ENCODE measurements at regions not wholly inside any gene's neighbourhood (a gene's known extent, or its start where the extent isn't known, plus 50 kb on each side); places are given as distances from the start of the nearest gene placed in this dataset.

GRCh38 chr10:4012848-4013247 is 227.8 kb upstream of the KLF6 start:
- CTCF ChIA-PET, result no interaction called here
- peaks cover 5% of the 10 kb centered on the region for H3K4me1 Mint-ChIP-seq
- H3K9me3 Mint-ChIP-seq, result no peaks in the 10 kb centered on the region
- H3K27me3 Mint-ChIP-seq, result no peaks in the 10 kb centered on the region
- H3K36me3 Mint-ChIP-seq, result no peaks in the 10 kb centered on the region
- H3K27ac Mint-ChIP-seq, result no peak overlapping the region
- H3K4me3 Mint-ChIP-seq, result no peak overlapping the region
- no peak for DNase-seq

- Mint-ChIP-seq H3K4me1 (peaks cover 9% of the 10 kb centered on the region), H3K27me3 (peaks cover 8% of the 10 kb centered on the region), H3K9me3 (no peaks in the 10 kb centered on the region), H3K27ac (no peak overlapping the region), H3K36me3 (peaks cover 3% of the 10 kb centered on the region), H3K4me3 (no peak overlapping the region)
- CTCF ChIA-PET, result no interaction called here
- DNase-seq, result no peak
Measured at GRCh38 chr10:4011136-4011812, 226.3 kb upstream of the KLF6 start.

- CTCF ChIA-PET, result no interaction called here
Measured at GRCh38 chr10:4008676-4009382, 223.8 kb upstream of the KLF6 start.

GRCh38 chr10:4007771-4008170 is 222.8 kb upstream of the KLF6 start:
- H3K27me3 Mint-ChIP-seq, result peaks cover 17% of the 10 kb centered on the region
- CTCF ChIA-PET, result no interaction called here
- no peaks in the 10 kb centered on the region for H3K9me3 Mint-ChIP-seq
- DNase-seq, result no peak
- no peak overlapping the region for H3K4me3 Mint-ChIP-seq
- no peak overlapping the region for H3K27ac Mint-ChIP-seq
- peaks cover 17% of the 10 kb centered on the region for H3K4me1 Mint-ChIP-seq
- peaks cover 3% of the 10 kb centered on the region for H3K36me3 Mint-ChIP-seq

More at GRCh38 chr10:4008676-4009382, 223.8 kb upstream of the KLF6 start:
- no peak for DNase-seq
- Mint-ChIP-seq H3K27me3 (peaks cover 17% of the 10 kb centered on the region), H3K9me3 (no peaks in the 10 kb centered on the region), H3K36me3 (peaks cover 3% of the 10 kb centered on the region), H3K4me3 (no peak overlapping the region), H3K27ac (no peak overlapping the region), H3K4me1 (peaks cover 19% of the 10 kb centered on the region)

GRCh38 chr10:4006858-4007257 is 221.8 kb upstream of the KLF6 start:
- Mint-ChIP-seq H3K27ac (no peak overlapping the region), H3K4me1 (peaks cover 14% of the 10 kb centered on the region), H3K4me3 (no peak overlapping the region), H3K27me3 (peaks cover 17% of the 10 kb centered on the region), H3K9me3 (no peaks in the 10 kb centered on the region), H3K36me3 (peaks cover 3% of the 10 kb centered on the region)
- no peak for DNase-seq
- CTCF ChIA-PET, result no interaction called here

- H3K9me3 Mint-ChIP-seq, result peaks cover 3% of the 10 kb centered on the region
- H3K4me1 Mint-ChIP-seq, result peaks cover 14% of the 10 kb centered on the region
- no peak overlapping the region for H3K27ac Mint-ChIP-seq
- H3K27me3 Mint-ChIP-seq, result peaks cover 18% of the 10 kb centered on the region
- peaks cover 5% of the 10 kb centered on the region for H3K36me3 Mint-ChIP-seq
- H3K4me3 Mint-ChIP-seq, result no peak overlapping the region
- no peak for DNase-seq
- CTCF ChIA-PET, result no interaction called here
Measured at GRCh38 chr10:4006051-4006450, 221.0 kb upstream of the KLF6 start.

- CTCF ChIA-PET, result no interaction called here
- Mint-ChIP-seq H3K4me3 (no peak overlapping the region), H3K4me1 (peaks cover 14% of the 10 kb centered on the region), H3K27ac (no peak overlapping the region), H3K36me3 (peaks cover 13% of the 10 kb centered on the region), H3K27me3 (peaks cover 23% of the 10 kb centered on the region), H3K9me3 (peaks cover 11% of the 10 kb centered on the region)
- no peak for DNase-seq
Measured at GRCh38 chr10:4004990-4005389, 220.0 kb upstream of the KLF6 start.

GRCh38 chr10:4004144-4004543 is 219.1 kb upstream of the KLF6 start:
- H3K4me1 Mint-ChIP-seq, result peaks cover 14% of the 10 kb centered on the region

GRCh38 chr10:4003348-4003973 is 218.5 kb upstream of the KLF6 start:
- Mint-ChIP-seq H3K4me3 (no peak overlapping the region), H3K4me1 (peaks cover 14% of the 10 kb centered on the region), H3K27me3 (peaks cover 23% of the 10 kb centered on the region), H3K9me3 (peaks cover 16% of the 10 kb centered on the region), H3K36me3 (peaks cover 16% of the 10 kb centered on the region), H3K27ac (no peak overlapping the region)
- CTCF ChIA-PET, result no interaction called here
- no peak for DNase-seq

More at GRCh38 chr10:4004144-4004543, 219.1 kb upstream of the KLF6 start:
- Mint-ChIP-seq H3K27me3 (peaks cover 23% of the 10 kb centered on the region), H3K4me3 (no peak overlapping the region), H3K36me3 (peaks cover 14% of the 10 kb centered on the region), H3K9me3 (peaks cover 13% of the 10 kb centered on the region), H3K27ac (no peak overlapping the region)
- no peak for DNase-seq
- CTCF ChIA-PET, result no interaction called here

- DNase-seq, result no peak
- CTCF ChIA-PET, result no interaction called here
- no peak overlapping the region for H3K27ac Mint-ChIP-seq
- H3K9me3 Mint-ChIP-seq, result peaks cover 16% of the 10 kb centered on the region
- peaks cover 13% of the 10 kb centered on the region for H3K36me3 Mint-ChIP-seq
- peaks cover 17% of the 10 kb centered on the region for H3K27me3 Mint-ChIP-seq
- no peak overlapping the region for H3K4me3 Mint-ChIP-seq
- H3K4me1 Mint-ChIP-seq, result peaks cover 13% of the 10 kb centered on the region
Measured at GRCh38 chr10:4001811-4002210, 216.8 kb upstream of the KLF6 start.

- peaks cover 13% of the 10 kb centered on the region for H3K36me3 Mint-ChIP-seq
- H3K4me1 Mint-ChIP-seq, result no peaks in the 10 kb centered on the region
Measured at GRCh38 chr10:3999642-4000041, 214.6 kb upstream of the KLF6 start.

GRCh38 chr10:3996697-3997096 is 211.7 kb upstream of the KLF6 start:
- no peak overlapping the region for H3K4me3 Mint-ChIP-seq
- H3K27ac Mint-ChIP-seq, result no peak overlapping the region
- no peaks in the 10 kb centered on the region for H3K4me1 Mint-ChIP-seq
- H3K9me3 Mint-ChIP-seq, result peaks cover 16% of the 10 kb centered on the region
- no peak for DNase-seq
- CTCF ChIA-PET, result interaction anchor here (0.6 kb wide), 1 partner anchor 187 kb away, joined by 3 read pairs; no protein-coding TSS in a partner anchor
- peaks cover 13% of the 10 kb centered on the region for H3K36me3 Mint-ChIP-seq
- peaks cover 9% of the 10 kb centered on the region for H3K27me3 Mint-ChIP-seq

More at GRCh38 chr10:3999642-4000041, 214.6 kb upstream of the KLF6 start:
- Mint-ChIP-seq H3K27ac (no peak overlapping the region), H3K9me3 (peaks cover 16% of the 10 kb centered on the region), H3K27me3 (peaks cover 8% of the 10 kb centered on the region), H3K4me3 (no peak overlapping the region)
- CTCF ChIA-PET, result interaction anchor here (0.7 kb wide), 1 partner anchor 24 kb away, joined by 3 read pairs; no protein-coding TSS in a partner anchor
- DNase-seq, result no peak

- CTCF ChIA-PET, result interaction anchor here (0.7 kb wide), 1 partner anchor 771 kb away, joined by 4 read pairs; no protein-coding TSS in a partner anchor
- H3K4me3 Mint-ChIP-seq, result no peak overlapping the region
- no peak overlapping the region for H3K27ac Mint-ChIP-seq
- no peak for DNase-seq
- peaks cover 10% of the 10 kb centered on the region for H3K9me3 Mint-ChIP-seq
- H3K36me3 Mint-ChIP-seq, result peaks cover 8% of the 10 kb centered on the region
- H3K27me3 Mint-ChIP-seq, result peaks cover 6% of the 10 kb centered on the region
- no peaks in the 10 kb centered on the region for H3K4me1 Mint-ChIP-seq
Measured at GRCh38 chr10:3995302-3996210, 210.5 kb upstream of the KLF6 start.
